ENCODE measurements at regions not wholly inside any gene's neighbourhood (a gene's known extent, or its start where the extent isn't known, plus 50 kb on each side); places are given as distances from the start of the nearest gene placed in this dataset.

GRCh38 chr3:124269619-124270018, 277.7 kb upstream of the ROPN1 start:
- no peak for DNase-seq
- Mint-ChIP-seq H3K36me3 (no peaks in the 10 kb centered on the region), H3K4me3 (no peak overlapping the region), H3K9me3 (no peaks in the 10 kb centered on the region), H3K27me3 (peaks cover 3% of the 10 kb centered on the region), H3K4me1 (no peaks in the 10 kb centered on the region), H3K27ac (no peak overlapping the region)
- CTCF ChIA-PET: interaction anchor here (0.9 kb wide), 1 partner anchor 289 kb away, joined by 3 read pairs; no protein-coding TSS in a partner anchor

DNA sequence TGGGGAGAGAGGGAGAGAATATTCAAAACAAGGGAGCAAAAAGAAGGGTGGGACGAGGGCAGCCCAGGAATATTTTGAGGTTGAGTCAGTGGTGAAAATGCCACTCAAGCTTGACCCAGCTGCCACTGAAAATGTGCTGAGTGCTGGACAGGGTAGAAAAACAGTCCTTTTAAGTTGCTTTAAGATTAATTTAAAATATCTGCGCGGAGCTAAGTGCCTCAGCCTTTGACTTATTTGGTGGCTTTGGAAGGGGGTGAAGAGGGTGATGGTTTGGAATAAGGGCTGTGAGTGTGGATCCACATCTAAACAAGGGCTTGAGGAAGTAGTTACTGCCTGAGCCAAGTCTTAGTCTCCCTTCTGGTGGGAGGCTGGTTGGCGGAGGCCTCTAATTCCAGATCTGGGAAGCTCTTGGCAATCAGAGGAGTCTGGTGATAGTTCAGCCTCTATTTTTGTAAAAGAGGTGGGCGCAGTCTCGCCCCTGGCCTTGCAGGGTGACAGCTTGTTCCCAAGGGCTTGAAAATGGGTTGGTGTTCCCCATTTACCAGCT, 280.8 kb upstream of the ROPN1 start:
- H3K27ac Mint-ChIP-seq: no peak overlapping the region
- no peaks in the 10 kb centered on the region for H3K9me3 Mint-ChIP-seq
- H3K4me3 Mint-ChIP-seq: no peak overlapping the region
- no peaks in the 10 kb centered on the region for H3K4me1 Mint-ChIP-seq
- H3K27me3 Mint-ChIP-seq: peaks cover 3% of the 10 kb centered on the region
- DNase-seq: no peak
- H3K36me3 Mint-ChIP-seq: no peaks in the 10 kb centered on the region
- CTCF ChIA-PET: no interaction called here

DNA sequence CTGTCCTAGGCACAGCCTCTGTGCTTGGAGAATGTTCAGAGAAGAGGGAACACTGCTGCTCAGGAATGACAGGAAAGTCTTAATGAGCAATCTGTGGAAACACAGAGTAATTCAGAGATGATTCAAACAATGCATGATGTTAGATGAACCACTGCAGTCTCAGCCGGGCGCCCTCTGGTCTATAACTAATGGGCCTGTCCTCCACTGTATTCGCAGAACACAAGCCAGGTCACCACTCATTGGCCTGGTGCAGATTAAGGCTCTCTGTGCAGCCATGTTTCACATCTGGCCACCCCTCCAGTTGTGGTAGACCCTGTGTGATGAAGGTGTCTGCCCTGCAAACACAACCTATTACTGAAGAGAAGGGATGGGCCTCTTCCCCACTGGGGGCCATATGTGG, 281.7 kb upstream of the ROPN1 start:
- CTCF ChIA-PET: no interaction called here
- Mint-ChIP-seq H3K27ac (no peak overlapping the region), H3K27me3 (peaks cover 3% of the 10 kb centered on the region), H3K9me3 (no peaks in the 10 kb centered on the region), H3K36me3 (no peaks in the 10 kb centered on the region), H3K4me3 (no peak overlapping the region), H3K4me1 (no peaks in the 10 kb centered on the region)
- DNase-seq: no peak

- H3K36me3 Mint-ChIP-seq: no peaks in the 10 kb centered on the region
- H3K9me3 Mint-ChIP-seq: no peaks in the 10 kb centered on the region
- no peak overlapping the region for H3K27ac Mint-ChIP-seq
- H3K4me1 Mint-ChIP-seq: no peaks in the 10 kb centered on the region
- no peak overlapping the region for H3K4me3 Mint-ChIP-seq
- no peak for DNase-seq
- peaks cover under 1% of the 10 kb centered on the region for H3K27me3 Mint-ChIP-seq
- CTCF ChIA-PET: no interaction called here
These were observed 282.1 kb upstream of the ROPN1 start for GRCh38 chr3:124274051-124274450.

GRCh38 chr3:124275412-124275811, 283.5 kb upstream of the ROPN1 start:
- H3K27me3 Mint-ChIP-seq: peaks cover 8% of the 10 kb centered on the region
- H3K27ac Mint-ChIP-seq: peak overlapping the region; percentile 28
- CTCF ChIA-PET: no interaction called here
- no peaks in the 10 kb centered on the region for H3K9me3 Mint-ChIP-seq
- no peaks in the 10 kb centered on the region for H3K36me3 Mint-ChIP-seq
- no peak overlapping the region for H3K4me3 Mint-ChIP-seq
- DNase-seq: no peak
- no peaks in the 10 kb centered on the region for H3K4me1 Mint-ChIP-seq

DNA sequence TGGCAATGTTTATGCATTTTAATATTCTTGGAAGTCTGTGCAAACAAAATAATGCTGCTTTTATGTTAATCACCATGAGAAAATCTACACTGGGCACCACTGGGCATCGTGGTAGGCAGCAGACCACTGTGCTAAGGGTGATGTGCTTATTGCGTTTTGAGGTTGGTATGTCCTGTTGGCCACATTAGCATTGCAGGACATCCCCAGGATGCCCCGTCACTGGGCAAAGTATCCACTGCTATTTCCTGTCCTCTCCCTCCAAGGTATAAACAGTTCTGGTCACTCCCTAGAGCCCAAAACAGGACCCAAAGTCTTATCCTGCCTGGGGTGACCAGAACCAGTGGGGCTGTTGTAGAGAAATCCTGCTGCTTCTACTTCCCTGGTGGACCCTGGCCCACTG, 284.2 kb upstream of the ROPN1 start:
- Mint-ChIP-seq H3K27me3 (peaks cover 8% of the 10 kb centered on the region), H3K9me3 (no peaks in the 10 kb centered on the region), H3K4me3 (no peak overlapping the region), H3K36me3 (no peaks in the 10 kb centered on the region), H3K27ac (no peak overlapping the region), H3K4me1 (no peaks in the 10 kb centered on the region)
- CTCF ChIA-PET: no interaction called here
- no peak for DNase-seq

- Mint-ChIP-seq H3K9me3 (no peaks in the 10 kb centered on the region), H3K4me3 (no peak overlapping the region), H3K4me1 (no peaks in the 10 kb centered on the region), H3K27ac (no peak overlapping the region), H3K27me3 (peaks cover 12% of the 10 kb centered on the region), H3K36me3 (no peaks in the 10 kb centered on the region)
- CTCF ChIA-PET: no interaction called here
- DNase-seq: no peak
These were observed 284.7 kb upstream of the ROPN1 start for GRCh38 chr3:124276539-124277143.

- no peaks in the 10 kb centered on the region for H3K4me1 Mint-ChIP-seq
- no peaks in the 10 kb centered on the region for H3K9me3 Mint-ChIP-seq
- H3K27ac Mint-ChIP-seq: no peak overlapping the region
- no peaks in the 10 kb centered on the region for H3K36me3 Mint-ChIP-seq
- peaks cover 16% of the 10 kb centered on the region for H3K27me3 Mint-ChIP-seq
- H3K4me3 Mint-ChIP-seq: no peak overlapping the region
- DNase-seq: no peak
- CTCF ChIA-PET: no interaction called here
These were observed 285.4 kb upstream of the ROPN1 start for GRCh38 chr3:124277144-124277890.

DNA sequence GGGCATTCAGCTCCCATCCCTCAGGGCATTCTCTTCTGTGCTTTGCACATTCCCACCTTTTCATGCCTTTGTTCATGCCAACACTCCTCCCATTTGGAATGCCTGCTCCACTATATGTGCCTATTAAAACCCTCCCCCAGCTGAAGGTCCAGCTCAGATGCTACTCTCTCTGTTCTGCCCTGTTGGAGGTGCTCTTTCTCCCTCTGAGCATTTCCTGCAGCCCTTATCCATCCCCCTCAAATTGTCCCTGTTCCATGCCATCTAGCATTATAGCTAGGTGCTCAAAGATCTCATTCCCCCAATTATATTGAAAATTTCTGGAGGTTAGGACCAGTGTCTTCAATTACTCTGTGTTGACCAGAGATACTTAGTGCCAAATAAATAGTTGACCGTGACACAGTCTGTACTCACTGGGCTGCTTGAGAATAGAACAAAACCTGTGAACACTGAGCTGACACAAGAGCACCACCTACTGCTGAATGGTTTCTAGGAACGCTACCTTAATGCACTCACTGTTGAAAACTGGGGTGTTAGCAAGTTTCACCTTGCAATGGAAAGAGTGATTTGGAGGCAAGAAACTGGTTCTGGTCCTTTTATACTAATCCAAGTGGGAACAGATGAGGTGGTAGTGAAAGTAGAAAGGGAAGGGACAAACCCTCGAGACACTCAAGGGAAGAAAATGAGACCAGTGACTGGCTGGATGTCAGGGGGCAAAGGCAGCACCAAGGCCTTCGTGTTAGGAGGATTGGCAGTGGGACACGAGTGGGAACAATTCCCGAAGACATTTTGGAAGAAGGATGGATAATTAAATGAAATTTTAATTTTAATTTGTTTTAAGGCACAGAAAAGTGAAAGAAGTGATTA, 289.8 kb upstream of the ROPN1 start:
- no peaks in the 10 kb centered on the region for H3K9me3 Mint-ChIP-seq

DNA sequence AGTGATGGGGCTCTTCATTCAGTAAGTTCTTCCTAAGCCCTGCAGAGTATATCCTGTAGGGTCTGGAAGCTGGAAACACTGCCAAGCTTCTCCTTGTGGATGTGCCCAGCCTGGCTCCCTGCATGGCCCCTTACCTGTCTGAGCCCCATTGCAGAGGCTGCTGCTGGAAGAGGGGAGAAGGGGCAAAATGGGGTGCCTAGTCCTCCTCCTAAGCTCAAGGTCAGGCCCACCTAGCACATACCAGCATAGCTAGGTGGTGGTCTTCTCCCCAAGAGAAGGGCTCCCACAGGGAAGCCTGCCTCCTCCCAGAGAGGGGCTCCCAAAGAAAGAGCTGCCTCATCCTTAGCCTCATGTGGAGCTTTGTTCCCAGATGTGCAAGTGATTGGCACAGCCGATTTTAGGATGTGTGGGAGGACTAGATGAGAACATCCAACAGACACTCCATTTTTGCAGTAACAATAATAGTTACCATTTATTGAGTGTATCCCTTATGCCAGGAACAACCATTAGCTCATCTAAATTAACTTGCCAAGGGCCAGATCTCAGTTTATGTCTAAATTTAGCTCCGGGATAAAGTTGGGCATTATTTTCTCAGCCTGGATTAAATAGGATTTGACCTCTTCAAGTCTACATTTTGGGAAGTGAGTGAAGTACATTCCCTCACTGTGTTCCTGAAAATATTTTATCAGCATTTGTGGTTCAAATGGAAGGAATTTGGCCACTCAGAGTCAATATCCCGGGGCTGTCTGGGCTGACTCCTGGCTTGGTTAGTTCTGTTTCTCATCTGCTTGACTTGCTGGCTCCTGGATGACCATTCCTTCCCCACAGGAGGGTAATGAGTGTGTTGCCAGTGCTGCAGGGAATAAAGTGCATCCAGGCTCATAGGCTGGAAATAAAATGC, 291.1 kb upstream of the ROPN1 start:
- Mint-ChIP-seq H3K36me3 (no peaks in the 10 kb centered on the region), H3K27me3 (peaks cover 20% of the 10 kb centered on the region), H3K9me3 (no peaks in the 10 kb centered on the region), H3K4me1 (no peaks in the 10 kb centered on the region), H3K27ac (no peak overlapping the region), H3K4me3 (no peak overlapping the region)
- DNase-seq: no peak
- CTCF ChIA-PET: no interaction called here

More for the DNA sequence above, 289.8 kb upstream of the ROPN1 start:
- Mint-ChIP-seq H3K36me3 (no peaks in the 10 kb centered on the region), H3K4me3 (no peak overlapping the region), H3K4me1 (no peaks in the 10 kb centered on the region), H3K27me3 (peaks cover 20% of the 10 kb centered on the region), H3K27ac (no peak overlapping the region)
- no peak for DNase-seq
- CTCF ChIA-PET: no interaction called here

- DNase-seq: no peak
- CTCF ChIA-PET: no interaction called here
These were observed 291.7 kb upstream of the ROPN1 start for GRCh38 chr3:124283652-124284023.

GRCh38 chr3:124288996-124289395, 297.1 kb upstream of the ROPN1 start:
- H3K9me3 Mint-ChIP-seq: no peaks in the 10 kb centered on the region
- peaks cover 9% of the 10 kb centered on the region for H3K27me3 Mint-ChIP-seq
- CTCF ChIA-PET: no interaction called here
- H3K4me3 Mint-ChIP-seq: no peak overlapping the region
- no peak for DNase-seq
- no peaks in the 10 kb centered on the region for H3K4me1 Mint-ChIP-seq
- H3K27ac Mint-ChIP-seq: no peak overlapping the region
- H3K36me3 Mint-ChIP-seq: no peaks in the 10 kb centered on the region

More at GRCh38 chr3:124283652-124284023, 291.7 kb upstream of the ROPN1 start:
- Mint-ChIP-seq H3K27me3 (peaks cover 20% of the 10 kb centered on the region), H3K4me1 (no peaks in the 10 kb centered on the region), H3K4me3 (no peak overlapping the region), H3K36me3 (no peaks in the 10 kb centered on the region), H3K9me3 (no peaks in the 10 kb centered on the region), H3K27ac (no peak overlapping the region)

GRCh38 chr3:124291008-124291407, 299.1 kb upstream of the ROPN1 start:
- Mint-ChIP-seq H3K9me3 (no peaks in the 10 kb centered on the region), H3K27me3 (peaks cover 6% of the 10 kb centered on the region), H3K36me3 (no peaks in the 10 kb centered on the region), H3K27ac (no peak overlapping the region), H3K4me3 (no peak overlapping the region), H3K4me1 (no peaks in the 10 kb centered on the region)
- DNase-seq: no peak
- CTCF ChIA-PET: interaction anchor here (0.5 kb wide), 1 partner anchor 269 kb away, joined by 3 read pairs; no protein-coding TSS in a partner anchor

- peaks cover 11% of the 10 kb centered on the region for H3K27me3 Mint-ChIP-seq
- CTCF ChIA-PET: no interaction called here
- no peaks in the 10 kb centered on the region for H3K9me3 Mint-ChIP-seq
- H3K36me3 Mint-ChIP-seq: no peaks in the 10 kb centered on the region
- no peak for DNase-seq
- no peak overlapping the region for H3K4me3 Mint-ChIP-seq
- H3K4me1 Mint-ChIP-seq: no peaks in the 10 kb centered on the region
- H3K27ac Mint-ChIP-seq: no peak overlapping the region
These were observed 300.4 kb upstream of the ROPN1 start for GRCh38 chr3:124292329-124292728.
